CD4-positive, alpha-beta T cell treated with Interleukin-6 for 4 hours (primary cell): ENCODE measurements at regions not wholly inside any gene's neighbourhood (a gene's known extent, or its start where the extent isn't known, plus 50 kb on each side); places are given as distances from the start of the nearest gene placed in this dataset.
A peak's percentile ranks its signal among the peaks of the same experiment; 100 is the strongest.
"Not testable (repeated sequence)": the region's sequence is repeated elsewhere in the genome, so short reads cannot be mapped to it uniquely, and the experiment has no call there.

Source experiments
- DNase-seq: peaks from one replicate; pipeline ENCODE4 v3.0.0-alpha.2; 2020; ENCODE audit warnings: mixed read lengths

GRCh38 chr12:4191149-4191548 lies 82.4 kb upstream of the CCND2 start:
- no peak for DNase-seq

GRCh38 chr12:4190366-4191063 lies 83.0 kb upstream of the CCND2 start:
- no peak for DNase-seq

- no peak for DNase-seq
These were observed 83.8 kb upstream of the CCND2 start for GRCh38 chr12:4189721-4190120.

- DNase-seq: no peak
These were observed 85.6 kb upstream of the CCND2 start for GRCh38 chr12:4187916-4188315.

GRCh38 chr12:4187315-4187714 lies 86.2 kb upstream of the CCND2 start:
- DNase-seq: not testable (repeated sequence)

- no peak for DNase-seq
These were observed 95.0 kb upstream of the CCND2 start for GRCh38 chr12:4178424-4179170.

GRCh38 chr12:4177262-4177661 lies 96.3 kb upstream of the CCND2 start:
- no peak for DNase-seq

GRCh38 chr12:4176168-4176567 lies 97.4 kb upstream of the CCND2 start:
- DNase-seq: no peak

GRCh38 chr12:4174417-4174816 lies 99.1 kb upstream of the CCND2 start:
- DNase-seq: no peak

- DNase-seq: no peak
These were observed 100.6 kb upstream of the CCND2 start for GRCh38 chr12:4172999-4173398.

- no peak for DNase-seq
These were observed 101.8 kb upstream of the CCND2 start for GRCh38 chr12:4171742-4172141.

GRCh38 chr12:4169959-4170358 lies 103.6 kb upstream of the CCND2 start:
- no peak for DNase-seq

- no peak for DNase-seq
These were observed 104.0 kb upstream of the CCND2 start for GRCh38 chr12:4169531-4169930.

- no peak for DNase-seq
These were observed 105.5 kb upstream of the CCND2 start for GRCh38 chr12:4168036-4168435.

- DNase-seq: peak; percentile 73
These were observed 108.7 kb upstream of the CCND2 start for GRCh38 chr12:4164559-4165558.

- no peak for DNase-seq
These were observed 109.4 kb upstream of the CCND2 start for GRCh38 chr12:4164188-4164558.

GRCh38 chr12:4161718-4162117 lies 111.8 kb upstream of the CCND2 start:
- no peak for DNase-seq

- no peak for DNase-seq
These were observed 113.1 kb upstream of the CCND2 start for GRCh38 chr12:4160314-4161040.

- DNase-seq: no peak
These were observed 113.7 kb upstream of the CCND2 start for GRCh38 chr12:4159851-4160250.

- DNase-seq: no peak
These were observed 115.3 kb upstream of the CCND2 start for GRCh38 chr12:4158306-4158705.

- no peak for DNase-seq
These were observed 116.4 kb upstream of the CCND2 start for GRCh38 chr12:4157122-4157521.

GRCh38 chr12:4156317-4156716 lies 117.2 kb upstream of the CCND2 start:
- no peak for DNase-seq
